Glutamatergic neuron (in vitro differentiated cells): ENCODE measurements at regions not wholly inside any gene's neighbourhood (a gene's known extent, or its start where the extent isn't known, plus 50 kb on each side); places are given as distances from the start of the nearest gene placed in this dataset.

Experiments
- DNase-seq: peaks from one replicate; pipeline ENCODE4 v3.0.0; 2022
- H3K27ac Mint-ChIP-seq: one replicate; pipeline ENCODE4 v1.8.0; 2020; ENCODE audit warnings: mild to moderate bottlenecking, mixed read lengths, inconsistent platforms; ENCODE audit not compliant: unreplicated experiment
- H3K27me3 Mint-ChIP-seq: one replicate; pipeline ENCODE4 v1.8.0; 2020; ENCODE audit warnings: mild to moderate bottlenecking, moderate library complexity, mixed read lengths, inconsistent platforms; ENCODE audit not compliant: unreplicated experiment
- H3K36me3 Mint-ChIP-seq: one replicate; pipeline ENCODE4 v1.8.0; 2020; ENCODE audit warnings: mild to moderate bottlenecking, mixed read lengths, inconsistent platforms; ENCODE audit not compliant: unreplicated experiment
- H3K4me1 Mint-ChIP-seq: one replicate; pipeline ENCODE4 v1.8.0; 2020; ENCODE audit warnings: mild to moderate bottlenecking, low read depth, mixed read lengths, inconsistent platforms; ENCODE audit not compliant: unreplicated experiment
- H3K4me3 Mint-ChIP-seq: one replicate; pipeline ENCODE4 v1.8.0; 2020; ENCODE audit warnings: mild to moderate bottlenecking, mixed read lengths, inconsistent platforms; ENCODE audit not compliant: unreplicated experiment
- H3K9me3 Mint-ChIP-seq: one replicate; pipeline ENCODE4 v1.8.0; 2020; ENCODE audit warnings: mild to moderate bottlenecking, moderate library complexity, mixed read lengths, inconsistent platforms; ENCODE audit not compliant: unreplicated experiment
- CTCF ChIP-seq: fragments of 200-600 bp; sonication (generic); IDR thresholded peaks from one replicate; pipeline ENCODE4 v1.5.0; 2021; ENCODE audit not compliant: partially characterized antibody, unreplicated experiment

GRCh38 chr6:149153100-149153499 is 164.4 kb upstream of the TAB2 start:
- no peak for TF ChIP-seq CTCF
- H3K4me1 Mint-ChIP-seq: peaks cover 6% of the 10 kb centered on the region
- DNase-seq: no peak
- no peaks in the 10 kb centered on the region for H3K36me3 Mint-ChIP-seq
- no peak overlapping the region for H3K27ac Mint-ChIP-seq
- H3K27me3 Mint-ChIP-seq: no peaks in the 10 kb centered on the region
- no peaks in the 10 kb centered on the region for H3K9me3 Mint-ChIP-seq
- H3K4me3 Mint-ChIP-seq: no peak overlapping the region

GRCh38 chr6:149153693-149154092 is 163.8 kb upstream of the TAB2 start:
- no peaks in the 10 kb centered on the region for H3K27me3 Mint-ChIP-seq
- H3K36me3 Mint-ChIP-seq: no peaks in the 10 kb centered on the region
- DNase-seq: no peak
- no peak for TF ChIP-seq CTCF
- H3K27ac Mint-ChIP-seq: no peak overlapping the region
- H3K9me3 Mint-ChIP-seq: no peaks in the 10 kb centered on the region
- H3K4me3 Mint-ChIP-seq: no peak overlapping the region
- H3K4me1 Mint-ChIP-seq: peaks cover 7% of the 10 kb centered on the region

- H3K27ac Mint-ChIP-seq: no peak overlapping the region
- H3K27me3 Mint-ChIP-seq: no peaks in the 10 kb centered on the region
- no peak for DNase-seq
- TF ChIP-seq CTCF: no peak
- no peaks in the 10 kb centered on the region for H3K9me3 Mint-ChIP-seq
- H3K36me3 Mint-ChIP-seq: no peaks in the 10 kb centered on the region
- H3K4me1 Mint-ChIP-seq: peaks cover 7% of the 10 kb centered on the region
- no peak overlapping the region for H3K4me3 Mint-ChIP-seq
These were observed 163.2 kb upstream of the TAB2 start for GRCh38 chr6:149154261-149154821.

GRCh38 chr6:149157126-149157525 is 160.4 kb upstream of the TAB2 start:
- Mint-ChIP-seq H3K36me3 (no peaks in the 10 kb centered on the region), H3K27ac (no peak overlapping the region), H3K9me3 (no peaks in the 10 kb centered on the region), H3K27me3 (no peaks in the 10 kb centered on the region), H3K4me3 (no peak overlapping the region), H3K4me1 (peaks cover 7% of the 10 kb centered on the region)
- TF ChIP-seq CTCF: no peak
- no peak for DNase-seq

- Mint-ChIP-seq H3K27me3 (no peaks in the 10 kb centered on the region), H3K9me3 (no peaks in the 10 kb centered on the region), H3K36me3 (no peaks in the 10 kb centered on the region)
These were observed 159.4 kb upstream of the TAB2 start for GRCh38 chr6:149158076-149158475.

More at GRCh38 chr6:149158076-149158475, 159.4 kb upstream of the TAB2 start:
- DNase-seq: no peak
- Mint-ChIP-seq H3K27ac (no peak overlapping the region), H3K4me3 (no peak overlapping the region), H3K4me1 (peaks cover 4% of the 10 kb centered on the region)
- TF ChIP-seq CTCF: no peak
